ENCODE measurements at regions not wholly inside any gene's neighbourhood (a gene's known extent, or its start where the extent isn't known, plus 50 kb on each side); places are given as distances from the start of the nearest gene placed in this dataset.

DNA sequence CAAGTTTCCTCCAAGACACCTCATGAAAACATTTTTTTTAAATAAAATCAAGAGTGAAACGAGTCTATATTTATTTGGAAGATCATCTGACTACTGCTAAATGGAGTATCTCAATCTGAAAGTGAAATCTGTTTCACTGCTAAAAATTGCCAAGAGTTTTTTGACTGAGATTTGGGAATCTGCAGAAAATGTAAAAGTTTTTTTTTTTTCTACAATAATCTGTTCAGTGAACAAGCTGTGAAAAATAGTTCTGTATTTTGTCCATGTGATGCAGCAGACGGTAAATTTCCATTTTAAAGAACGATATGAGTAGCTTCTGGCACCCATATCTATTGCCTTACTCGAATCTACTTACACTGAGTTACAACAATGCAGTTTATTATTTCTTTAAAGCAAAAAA, 519.7 kb downstream of the PLCL1 start:
- no peak for DNase-seq

DNA sequence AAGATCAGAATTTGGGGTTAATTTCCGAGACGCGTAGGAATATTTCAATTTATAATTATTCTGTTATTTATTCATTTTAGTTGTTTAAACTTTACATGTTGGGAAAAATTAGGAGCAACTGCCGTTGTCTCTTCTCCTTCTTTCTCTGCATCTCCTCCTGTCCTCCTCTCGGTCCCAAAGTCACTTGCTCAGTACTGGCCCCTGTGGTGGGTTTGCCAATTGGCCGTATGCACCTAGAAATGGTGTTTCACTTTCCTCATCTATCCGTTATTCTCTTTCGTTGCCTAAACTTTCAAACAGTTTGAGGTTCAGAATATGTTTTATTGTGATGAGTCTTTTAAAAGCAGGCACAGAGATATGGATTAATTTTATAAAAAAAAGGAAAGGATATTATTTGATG, 517.9 kb downstream of the PLCL1 start:
- no peak for DNase-seq

DNA sequence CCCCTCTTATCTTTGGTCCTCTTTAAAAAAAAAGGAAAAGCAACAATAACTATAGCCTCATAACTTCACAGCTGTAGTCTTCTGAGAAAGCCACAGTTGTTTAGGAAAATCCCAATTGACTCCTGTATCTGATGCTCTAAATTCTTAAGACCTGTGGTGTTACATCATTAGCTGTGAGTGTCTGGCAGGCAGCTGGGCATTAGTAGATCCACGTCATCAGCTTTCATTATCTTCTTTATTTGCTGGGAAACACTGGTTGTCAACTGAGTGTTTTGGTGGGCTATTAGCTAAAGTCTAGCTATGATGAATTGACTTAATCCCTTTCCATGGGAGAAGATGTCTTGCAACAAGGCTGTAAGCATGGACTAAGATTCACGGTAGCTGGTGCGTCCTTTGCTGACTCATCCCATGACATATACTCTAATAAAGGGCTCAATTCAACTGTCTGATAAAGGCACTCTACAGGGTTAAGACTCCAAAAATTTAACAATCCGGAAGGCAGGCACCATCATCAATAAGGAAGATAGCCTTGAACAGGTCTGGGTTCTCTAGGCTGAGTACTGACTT, 517.2 kb downstream of the PLCL1 start:
- no peak for DNase-seq

DNA sequence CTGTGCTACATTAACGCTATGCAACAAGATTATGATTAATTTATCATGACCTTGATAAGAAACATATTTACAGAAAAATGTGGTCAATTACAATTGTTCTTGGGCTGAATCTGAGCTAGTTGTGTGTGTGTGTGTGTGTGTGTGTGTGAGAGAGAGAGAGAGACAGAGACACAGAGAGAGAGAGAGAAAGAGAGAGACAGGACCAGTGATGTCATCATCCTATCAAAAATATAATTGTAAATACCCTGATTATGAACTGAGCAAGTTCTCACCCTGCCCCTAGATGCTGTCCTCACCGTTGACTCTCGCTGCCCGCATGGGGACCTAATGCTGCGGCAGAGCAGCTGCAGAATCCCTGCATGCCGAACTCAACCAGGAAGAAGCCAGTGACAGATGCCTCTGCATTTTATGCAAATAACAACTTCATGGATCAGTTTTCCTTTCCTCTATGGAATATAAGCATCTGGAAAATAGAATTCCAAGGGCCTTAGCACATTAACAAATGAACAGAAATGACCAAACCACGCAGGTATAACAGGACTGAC, 512.5 kb downstream of the PLCL1 start:
- no peak for DNase-seq

DNA sequence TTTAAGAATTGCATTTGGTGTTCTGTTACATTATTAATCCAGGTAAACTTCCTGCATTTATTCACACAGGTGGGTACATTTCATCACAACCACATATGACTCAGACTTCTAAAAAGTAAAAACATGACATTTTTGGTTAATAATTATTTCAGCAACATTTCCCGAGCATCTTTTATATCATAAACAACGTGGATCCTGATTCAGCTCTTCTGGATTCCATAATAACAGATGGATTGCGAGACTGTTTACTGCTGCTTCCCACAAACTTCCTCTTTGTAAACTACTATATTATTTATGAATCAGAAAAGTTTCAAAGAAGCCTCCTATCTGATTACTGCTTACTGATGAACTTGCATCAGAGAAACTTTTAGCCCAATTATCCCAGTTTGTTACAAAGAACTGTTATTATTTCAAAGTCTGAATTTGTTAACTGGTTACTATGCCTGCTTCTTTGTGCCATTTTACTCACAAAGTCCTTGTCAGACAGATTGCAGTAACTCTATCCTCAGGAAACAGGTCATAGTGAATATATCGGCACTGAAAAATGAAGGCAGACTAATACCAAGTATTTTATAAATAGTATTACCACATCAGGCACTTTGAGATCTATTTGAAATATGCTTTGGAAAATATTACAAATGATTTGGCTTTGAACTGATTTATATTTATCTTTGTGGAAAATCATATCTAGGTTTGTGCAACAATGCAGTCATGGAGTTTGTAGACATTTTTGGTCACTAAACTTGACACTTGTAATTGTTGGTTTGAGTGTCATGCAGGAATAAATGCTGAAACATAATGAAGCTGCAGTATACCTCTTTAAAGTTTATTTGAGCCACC, 511.6 kb downstream of the PLCL1 start:
- no peak for DNase-seq

- DNase-seq, result no peak
Observed at GRCh38 chr2:198314559-198315153, 510.3 kb downstream of the PLCL1 start.

DNA sequence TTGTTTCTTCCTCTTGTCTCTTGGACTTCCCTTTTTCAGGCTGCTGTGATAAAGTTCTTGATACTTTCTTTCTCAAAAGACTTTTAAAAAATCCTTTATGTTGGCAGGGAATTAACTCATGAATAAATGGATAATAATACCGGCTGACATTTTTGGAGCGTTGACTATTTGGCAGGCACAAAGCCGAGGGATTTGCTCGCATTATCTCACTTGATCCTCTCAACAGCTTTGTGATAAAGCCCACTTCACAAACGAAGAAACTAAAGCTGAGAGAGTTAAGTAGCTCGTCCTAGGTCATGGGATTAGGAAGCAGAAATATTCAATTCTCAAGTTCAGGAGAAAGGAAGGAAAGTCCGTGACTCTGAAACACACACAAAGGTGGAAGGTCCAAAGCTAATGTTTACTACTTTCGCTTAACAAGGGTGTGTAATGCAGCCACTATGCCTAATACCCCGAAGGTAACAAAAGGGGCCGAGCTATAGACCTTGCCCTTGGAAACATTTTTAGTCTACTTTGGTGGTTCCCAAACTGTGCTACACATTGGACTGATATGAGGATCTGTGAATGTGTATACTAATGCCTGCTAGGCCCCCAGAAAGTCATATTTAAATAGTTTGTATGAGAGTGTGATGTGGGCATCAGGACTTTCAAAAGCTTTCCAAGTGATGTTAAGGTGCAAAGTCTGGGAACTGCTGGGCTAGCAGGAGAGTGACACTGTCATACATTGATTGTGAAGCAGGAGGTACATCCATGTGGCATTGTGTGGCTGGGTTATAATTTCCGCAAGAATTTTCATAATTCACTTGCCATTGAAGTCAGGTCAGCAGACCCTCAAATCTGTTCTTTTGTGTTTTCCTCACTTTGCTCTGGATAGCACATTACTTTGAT, 508.4 kb downstream of the PLCL1 start:
- no peak for DNase-seq

GRCh38 chr2:198311020-198311419, 506.6 kb downstream of the PLCL1 start:
- DNase-seq, result no peak

- no peak for DNase-seq
Observed at GRCh38 chr2:198309673-198310280, 505.4 kb downstream of the PLCL1 start.

DNA sequence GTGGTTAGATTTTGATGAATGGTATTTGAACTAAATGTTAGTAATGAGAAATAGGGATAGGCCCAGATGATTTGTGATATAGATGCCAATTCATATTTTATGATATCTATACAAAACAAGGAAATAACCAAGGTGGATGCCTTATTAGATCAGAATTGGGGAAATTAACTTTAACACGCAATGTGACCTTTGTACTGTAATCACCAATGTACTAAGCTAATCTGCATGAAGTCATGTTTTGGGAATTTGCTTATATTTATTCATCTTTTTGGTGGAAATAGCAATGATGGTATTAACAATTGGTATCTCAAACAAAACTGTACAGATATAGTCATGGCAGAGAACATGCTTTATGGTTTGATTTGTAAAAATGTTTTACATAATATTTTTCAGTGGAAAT, 504.7 kb downstream of the PLCL1 start:
- no peak for DNase-seq

DNA sequence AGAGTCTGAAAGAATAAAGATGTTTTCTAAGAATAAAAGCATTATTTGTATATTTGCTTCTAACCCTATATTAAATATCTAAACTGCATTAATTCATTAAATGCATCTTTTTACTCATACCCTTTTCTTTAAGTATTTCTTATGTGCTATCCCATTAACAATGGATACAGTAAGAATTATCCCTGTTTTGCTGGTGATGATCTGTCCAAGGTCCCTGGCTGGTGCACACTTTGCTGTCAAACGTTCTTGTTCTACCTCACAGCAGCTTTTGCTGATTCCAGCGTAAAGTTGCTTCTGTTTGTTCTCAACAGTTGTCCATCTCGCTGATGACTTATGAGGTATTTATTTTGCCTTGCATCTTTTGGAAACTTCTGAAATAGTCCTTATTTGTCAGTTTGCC, 504.0 kb downstream of the PLCL1 start:
- no peak for DNase-seq

DNA sequence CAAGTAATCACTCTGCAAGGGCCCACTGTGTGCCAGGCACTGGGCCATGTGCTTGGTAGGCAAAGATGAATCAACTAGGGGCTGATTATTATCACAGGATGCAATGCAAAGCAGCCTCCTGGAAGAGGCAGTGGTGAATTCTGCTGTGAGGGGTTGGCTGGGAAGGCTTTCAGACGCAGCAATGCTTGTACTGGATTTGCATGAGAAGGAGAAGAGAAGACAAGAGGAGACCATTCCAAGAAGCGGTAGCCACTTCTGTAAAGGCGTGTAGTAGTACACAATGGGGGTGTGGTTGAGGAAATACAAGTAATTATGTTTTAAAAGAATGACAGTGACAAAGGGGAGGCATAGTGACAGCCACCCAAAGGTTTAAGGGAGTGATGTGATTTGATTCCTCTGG, 502.7 kb downstream of the PLCL1 start:
- no peak for DNase-seq

DNA sequence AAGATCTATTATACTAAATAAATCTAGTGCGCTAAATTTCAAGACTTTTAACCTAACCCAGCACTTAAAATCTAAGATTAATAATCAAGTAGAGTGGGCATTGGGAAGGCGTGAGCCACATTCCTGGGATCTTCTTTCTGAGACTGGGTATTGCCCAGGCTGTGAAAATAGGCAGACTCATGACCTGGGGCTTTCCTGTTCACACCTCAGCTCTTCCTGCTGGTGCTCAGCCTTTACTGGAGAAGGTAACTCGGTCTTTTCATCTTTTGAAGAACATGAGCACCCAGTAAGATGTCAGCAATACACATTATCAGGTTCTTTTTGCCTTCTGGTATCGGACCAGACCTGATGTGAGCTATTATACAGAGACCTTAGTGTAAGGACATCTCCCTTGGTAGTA, 500.5 kb downstream of the PLCL1 start:
- no peak for DNase-seq

GRCh38 chr2:198297350-198297749, 493.0 kb downstream of the PLCL1 start:
- DNase-seq, result no peak

GRCh38 chr2:198296665-198297308, 492.4 kb downstream of the PLCL1 start:
- DNase-seq, result no peak

GRCh38 chr2:198293281-198293680, 488.9 kb downstream of the PLCL1 start:
- no peak for DNase-seq

GRCh38 chr2:198289811-198290210, 485.4 kb downstream of the PLCL1 start:
- DNase-seq, result no peak

DNA sequence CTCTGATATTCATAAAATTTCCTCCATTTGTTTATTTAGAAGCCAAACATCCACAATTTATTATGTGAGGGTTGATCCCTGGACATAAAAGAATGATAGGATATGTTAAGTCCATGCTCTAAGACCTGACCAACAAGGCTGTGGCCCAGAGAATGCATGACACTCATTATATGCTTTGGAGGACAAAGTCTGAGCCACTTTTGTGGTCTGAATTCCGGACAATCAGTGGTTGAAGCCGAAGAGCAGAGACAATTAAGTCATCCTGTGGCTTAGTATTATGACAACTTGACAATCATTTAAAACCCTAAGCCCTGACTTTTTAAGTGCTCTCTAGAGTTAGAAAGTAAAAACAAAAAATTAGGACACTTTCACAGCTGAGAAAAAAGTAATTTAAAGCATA, 483.3 kb downstream of the PLCL1 start:
- no peak for DNase-seq

DNA sequence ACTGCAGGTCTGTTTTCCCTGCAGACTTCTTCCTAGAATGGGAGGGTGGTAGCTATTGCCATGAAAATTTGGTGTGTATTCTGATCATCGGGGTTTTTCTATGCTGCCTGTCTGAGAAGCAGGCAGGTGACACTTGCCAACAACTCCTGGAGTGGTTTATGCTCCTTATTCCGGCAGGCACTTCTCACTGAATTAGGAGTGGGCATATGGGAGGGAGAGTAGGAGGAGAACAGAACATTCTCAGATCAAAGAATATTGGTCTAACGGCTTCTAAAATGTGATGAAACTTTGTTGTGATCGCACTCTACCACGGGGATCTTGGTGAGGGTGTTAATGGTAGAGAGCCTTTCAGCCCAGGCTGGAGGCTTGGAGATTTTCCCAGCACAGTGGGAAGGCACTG, 480.8 kb downstream of the PLCL1 start:
- DNase-seq, result no peak

DNA sequence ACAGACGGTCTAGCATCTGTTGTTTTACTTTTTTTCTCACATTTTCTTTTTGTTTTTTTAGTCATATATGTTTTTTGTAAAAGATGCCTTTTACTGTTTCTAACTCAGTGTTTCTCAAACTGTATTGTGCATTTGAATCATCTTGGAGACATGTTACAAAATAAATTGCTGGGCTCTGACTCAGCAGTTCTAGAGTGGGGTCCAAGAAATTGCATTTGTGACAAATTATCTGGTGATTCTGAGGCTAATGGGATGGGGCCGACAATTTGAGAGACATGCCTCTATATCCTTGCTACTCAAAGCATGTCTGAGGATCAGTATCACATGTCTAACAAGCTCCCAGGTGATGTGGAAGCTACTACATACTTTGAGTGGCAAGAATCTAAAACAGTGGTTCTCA, 478.8 kb downstream of the PLCL1 start:
- no peak for DNase-seq

DNA sequence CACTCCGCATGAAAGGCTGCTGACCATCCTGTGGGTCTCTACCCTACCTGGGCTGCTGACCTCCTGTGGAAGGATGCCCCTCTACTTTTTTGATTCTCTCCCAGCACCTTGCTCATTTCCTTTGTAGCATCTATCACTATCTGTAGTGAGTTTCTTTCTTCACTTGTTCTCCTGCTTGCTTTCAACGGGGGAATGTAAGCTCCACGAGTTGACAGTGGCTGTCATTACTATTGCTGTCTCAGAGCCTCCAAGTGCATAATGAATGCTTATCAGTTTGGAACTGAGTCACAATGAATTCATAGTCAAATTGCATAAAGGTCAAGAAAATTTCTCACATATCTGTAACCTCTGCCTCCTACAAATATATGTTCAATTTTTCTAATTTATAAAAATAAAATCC, 477.7 kb downstream of the PLCL1 start:
- DNase-seq, result no peak

DNA sequence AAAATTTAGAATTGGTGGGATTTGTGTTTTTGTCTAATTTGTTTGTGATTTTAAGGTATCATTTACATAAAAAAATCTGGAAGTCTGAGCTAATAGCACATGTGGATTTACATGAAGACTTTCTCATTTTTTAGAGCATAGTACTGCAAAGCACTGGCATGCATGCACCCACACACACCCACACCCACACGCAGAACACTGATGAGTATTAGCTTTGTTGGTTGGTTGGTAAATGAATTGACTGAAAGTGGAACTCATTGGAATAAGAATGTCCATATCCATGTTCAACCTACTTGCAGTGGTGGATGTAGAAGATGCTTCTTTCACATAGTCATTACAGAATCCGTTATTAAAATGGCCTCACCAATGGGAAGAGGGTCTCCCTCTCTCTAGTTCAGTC, 475.8 kb downstream of the PLCL1 start:
- no peak for DNase-seq
